ENCODE measurements at regions not wholly inside any gene's neighbourhood (a gene's known extent, or its start where the extent isn't known, plus 50 kb on each side); places are given as distances from the start of the nearest gene placed in this dataset.

- TF ChIP-seq POLR2AphosphoS5 (IDR thresholded peaks at IDR 0.05; ENCODE audit: low read depth, low read length), result no peak
- no peak for TF ChIP-seq POLR2A (IDR thresholded peaks at IDR 0.05; ENCODE audit: low read depth, low read length)
Measured at GRCh38 chr6:105810105-105810921, 275.8 kb upstream of the PRDM1 start.

Measured in GM12892 (cell line).